SK-N-SH treated with all-trans-retinoic acid at 6 μM for 48 hours (cell line): ENCODE measurements at regions not wholly inside any gene's neighbourhood (a gene's known extent, or its start where the extent isn't known, plus 50 kb on each side); places are given as distances from the start of the nearest gene placed in this dataset.

Experiments
- ATAC-seq: fragments of 200-7000 bp; cut with Tn5 transposase; 3 replicates; pipeline ENCODE4 v1.9.1; 2020; ENCODE audit warnings: mild to moderate bottlenecking, moderate library complexity
- ARNTL ChIP-seq: fragments of 450-650 bp; formaldehyde crosslinking; IDR thresholded peaks from 2 replicates; pipeline ENCODE4 v1.5.0; 2020; ENCODE audit warnings: low read depth, mild to moderate bottlenecking, moderate library complexity, borderline replicate concordance
- CREB5 ChIP-seq: fragments of 250-450 bp; sonication (Bioruptor Pico); IDR thresholded peaks from 2 replicates; pipeline ENCODE4 v1.5.1; 2020; ENCODE audit warnings: low read depth, mild to moderate bottlenecking, moderate library complexity
- CSDC2 ChIP-seq: fragments of 250-450 bp; sonication (Bioruptor Pico); IDR thresholded peaks from 2 replicates; pipeline ENCODE4 v1.5.0; 2020; ENCODE audit warnings: mild to moderate bottlenecking, moderate library complexity
- CSRNP3 ChIP-seq: fragments of 250-450 bp; sonication (Bioruptor Pico); IDR thresholded peaks from 2 replicates; pipeline ENCODE4 v1.5.1; 2021; ENCODE audit warnings: mild to moderate bottlenecking, moderate library complexity
- ESRRG ChIP-seq: fragments of 250-450 bp; sonication (Bioruptor Pico); IDR thresholded peaks from 2 replicates; pipeline ENCODE4 v1.6.1; 2021; ENCODE audit warnings: mild to moderate bottlenecking
- GLIS3 ChIP-seq: fragments of 250-450 bp; sonication (Bioruptor Pico); IDR thresholded peaks from 2 replicates; pipeline ENCODE4 v1.5.0; 2020; ENCODE audit warnings: mild to moderate bottlenecking, moderate library complexity
- ISL1 ChIP-seq: fragments of 250-450 bp; sonication (Bioruptor Pico); IDR thresholded peaks from 2 replicates; pipeline ENCODE4 v2.1.2; 2022; ENCODE audit warnings: mild to moderate bottlenecking, moderate library complexity
- OSR1 ChIP-seq: fragments of 250-450 bp; sonication (Bioruptor Pico); IDR thresholded peaks from 2 replicates; pipeline ENCODE4 v1.8.0; 2022; ENCODE audit warnings: moderate library complexity, mild to moderate bottlenecking, inconsistent platforms
- PATZ1 ChIP-seq: fragments of 250-450 bp; sonication (Bioruptor Pico); IDR thresholded peaks from 2 replicates; pipeline ENCODE4 v1.8.0; 2020; ENCODE audit warnings: mild to moderate bottlenecking, moderate library complexity, borderline replicate concordance
- PPARA ChIP-seq: fragments of 250-450 bp; sonication (Bioruptor Pico); IDR thresholded peaks from 2 replicates; pipeline ENCODE4 v1.5.0; 2020; ENCODE audit warnings: mild to moderate bottlenecking, borderline replicate concordance
- SNAI2 ChIP-seq: fragments of 250-450 bp; sonication (Bioruptor Pico); IDR thresholded peaks from 2 replicates; pipeline ENCODE4 v1.5.0; 2020; ENCODE audit warnings: mild to moderate bottlenecking, moderate library complexity
- TCF4 ChIP-seq: fragments of 250-450 bp; sonication (Bioruptor Pico); IDR thresholded peaks from 2 replicates; pipeline ENCODE4 v1.8.0; 2021; ENCODE audit warnings: mild to moderate bottlenecking, moderate library complexity, borderline replicate concordance
- TOX ChIP-seq: fragments of 250-450 bp; sonication (Bioruptor Pico); IDR thresholded peaks from 2 replicates; pipeline ENCODE4 v1.8.0; 2021; ENCODE audit warnings: mild to moderate bottlenecking, moderate library complexity, borderline replicate concordance
- TSHZ2 ChIP-seq: fragments of 250-450 bp; sonication (Bioruptor Pico); IDR thresholded peaks from 2 replicates; pipeline ENCODE4 v1.5.0; 2020; ENCODE audit warnings: mild to moderate bottlenecking, moderate library complexity
- ZC3H10 ChIP-seq: fragments of 250-450 bp; sonication (Bioruptor Pico); IDR thresholded peaks from 2 replicates; pipeline ENCODE4 v1.5.1; 2021; ENCODE audit warnings: mild to moderate bottlenecking, moderate library complexity
- ZFP3 ChIP-seq: fragments of 250-450 bp; sonication (Bioruptor Pico); IDR thresholded peaks from 2 replicates; pipeline ENCODE4 v1.5.0; 2020; ENCODE audit warnings: mild to moderate bottlenecking, moderate library complexity
- ZFP30 ChIP-seq: fragments of 450-650 bp; formaldehyde crosslinking; IDR thresholded peaks from 2 replicates; pipeline ENCODE4 v1.5.0; 2022; ENCODE audit warnings: mild to moderate bottlenecking, moderate library complexity
- ZNF565 ChIP-seq: fragments of 450-650 bp; formaldehyde crosslinking; conservative IDR thresholded peaks from 2 replicates; pipeline ENCODE4 v1.5.0; 2020; ENCODE audit warnings: low read depth, mild to moderate bottlenecking, moderate library complexity
- ZNF70 ChIP-seq: fragments of 450-650 bp; formaldehyde crosslinking; IDR thresholded peaks from 2 replicates; pipeline ENCODE4 v1.5.0; 2020; ENCODE audit warnings: mild to moderate bottlenecking, moderate library complexity
- ZNF8 ChIP-seq: fragments of 450-650 bp; formaldehyde crosslinking; IDR thresholded peaks from 2 replicates; pipeline ENCODE4 v1.5.0; 2020; ENCODE audit warnings: mild to moderate bottlenecking, moderate library complexity

GRCh38 chr2:106012001-106012590 lies 182.0 kb downstream of the UXS1 start:
- ATAC-seq: no peak
- TF ChIP-seq TOX (CRISPR knock-in tag) (no peak), ZFP30 (no peak), PPARA (CRISPR knock-in tag) (no peak), ZFP3 (no peak), TCF4 (CRISPR knock-in tag) (no peak), ESRRG (no peak), GLIS3 (CRISPR knock-in tag) (no peak), ARNTL (CRISPR knock-in tag) (no peak), ZNF565 (CRISPR knock-in tag) (no peak), OSR1 (CRISPR knock-in tag) (no peak), ZNF70 (CRISPR knock-in tag) (no peak), CSRNP3 (CRISPR knock-in tag) (no peak), ZC3H10 (CRISPR knock-in tag) (no peak), CREB5 (no peak), ZNF8 (CRISPR knock-in tag) (no peak)

GRCh38 chr2:106011380-106011779 lies 182.7 kb downstream of the UXS1 start:
- ATAC-seq: no peak

GRCh38 chr2:106010818-106011355 lies 183.2 kb downstream of the UXS1 start:
- no peak for ATAC-seq
- TF ChIP-seq SNAI2 (CRISPR knock-in tag) (no peak), TOX (CRISPR knock-in tag) (no peak), PATZ1 (CRISPR knock-in tag) (no peak), CSDC2 (CRISPR knock-in tag) (no peak), ZFP3 (no peak), OSR1 (CRISPR knock-in tag) (no peak), CREB5 (no peak), ZFP30 (no peak), ISL1 (CRISPR knock-in tag) (no peak), TSHZ2 (CRISPR knock-in tag) (no peak), ZNF70 (CRISPR knock-in tag) (no peak), TCF4 (CRISPR knock-in tag) (no peak), PPARA (CRISPR knock-in tag) (no peak)

More at GRCh38 chr2:106011380-106011779, 182.7 kb downstream of the UXS1 start:
- TF ChIP-seq TSHZ2 (CRISPR knock-in tag): no peak
